ENCODE measurements at regions not wholly inside any gene's neighbourhood (a gene's known extent, or its start where the extent isn't known, plus 50 kb on each side); places are given as distances from the start of the nearest gene placed in this dataset.

- H4K20me1 ChIP-seq (replicated peaks; ENCODE audit: control insufficient read depth, insufficient read depth, low read length) = no peaks in the 10 kb centered on the region
- no peak overlapping the region for H3K27ac ChIP-seq (ENCODE audit: extremely low read depth, low read depth, low read length)
- no peak overlapping the region for H3K4me3 ChIP-seq
- no peak for DNase-seq (ENCODE audit: extremely low read depth in 1 of 4, low spot score in 3 of 4)
- no peaks in the 10 kb centered on the region for H3K4me1 ChIP-seq (replicated peaks in 1 of 2; ENCODE audit: control insufficient read depth in 2 of 2, insufficient read depth in 2 of 2, low read length in 2 of 2)
- no peaks in the 10 kb centered on the region for H3K79me2 ChIP-seq (ENCODE audit: control insufficient read depth, insufficient read depth, low read length)
- no peaks in the 10 kb centered on the region for H3K27me3 ChIP-seq (ENCODE audit: control insufficient read depth in 2 of 2, insufficient read depth in 2 of 2, low read length in 2 of 2)
- no peak overlapping the region for H3K9ac ChIP-seq (ENCODE audit: insufficient read depth in 1 of 2, low read depth in 2 of 2, low read length in 2 of 2)
- no peak for ATAC-seq
- no peak for FAIRE-seq
- in situ Hi-C loops (cut with MboI) (no loop called here), intact Hi-C loops (cut with micrococcal nuclease) (no loop called here)
- ChIA-PET CTCF (ENCODE audit: low intra/inter-chr PET ratio) (no interaction called here), POLR2A (no interaction called here)
- H3K36me3 ChIP-seq (ENCODE audit: control insufficient read depth, insufficient read depth, low read length) = no peaks in the 10 kb centered on the region
- H3K9me3 ChIP-seq (replicated peaks; ENCODE audit: control insufficient read depth, insufficient read depth, low read depth, low read length) = no peaks in the 10 kb centered on the region
- no TSS peak for BruUV-seq (replicated peaks)
- H3K9me1 ChIP-seq (ENCODE audit: control insufficient read depth, insufficient read depth, low read length) = no peaks in the 10 kb centered on the region
- H3K4me2 ChIP-seq (ENCODE audit: insufficient read depth, low read length) = no peak overlapping the region
- no peak overlapping the region for H2AFZ ChIP-seq (ENCODE audit: low read depth, low read length)
- TF ChIP-seq RCOR1 (IDR thresholded peaks at IDR 0.05; ENCODE audit: borderline replicate concordance in 1 of 2, low read depth in 2 of 2, low read length in 2 of 2) (no peak), CHD4 (IDR thresholded peaks at IDR 0.05; ENCODE audit: insufficient read depth, insufficient replicate concordance, low read depth, low read length, poor library complexity, severe bottlenecking) (no peak), NCOA6 (IDR thresholded peaks at IDR 0.05) (no peak), BHLHE40 (IDR thresholded peaks at IDR 0.05; ENCODE audit: low read length) (no peak), C11orf30 (IDR thresholded peaks at IDR 0.05; ENCODE audit: low read depth) (no peak), ZBTB1 (CRISPR knock-in tag; IDR thresholded peaks at IDR 0.05; ENCODE audit: borderline replicate concordance, low read depth) (no peak), TAF9B (IDR thresholded peaks at IDR 0.05; ENCODE audit: partially characterized antibody) (no peak), RNF219 (CRISPR knock-in tag; IDR thresholded peaks at IDR 0.05) (no peak), ZNF316 (IDR thresholded peaks at IDR 0.05) (no peak), ZNF174 (CRISPR knock-in tag; IDR thresholded peaks at IDR 0.05) (no peak), ASH1L (IDR thresholded peaks at IDR 0.05; ENCODE audit: borderline replicate concordance, low read depth, partially characterized antibody) (no peak), ZSCAN29 (IDR thresholded peaks at IDR 0.05) (no peak), TCF3 (CRISPR knock-in tag; IDR thresholded peaks at IDR 0.05) (no peak), TCF7L2 (IDR thresholded peaks at IDR 0.05; ENCODE audit: low read depth, low read length) (no peak)
- TF ChIP-seq, protein P1, sequence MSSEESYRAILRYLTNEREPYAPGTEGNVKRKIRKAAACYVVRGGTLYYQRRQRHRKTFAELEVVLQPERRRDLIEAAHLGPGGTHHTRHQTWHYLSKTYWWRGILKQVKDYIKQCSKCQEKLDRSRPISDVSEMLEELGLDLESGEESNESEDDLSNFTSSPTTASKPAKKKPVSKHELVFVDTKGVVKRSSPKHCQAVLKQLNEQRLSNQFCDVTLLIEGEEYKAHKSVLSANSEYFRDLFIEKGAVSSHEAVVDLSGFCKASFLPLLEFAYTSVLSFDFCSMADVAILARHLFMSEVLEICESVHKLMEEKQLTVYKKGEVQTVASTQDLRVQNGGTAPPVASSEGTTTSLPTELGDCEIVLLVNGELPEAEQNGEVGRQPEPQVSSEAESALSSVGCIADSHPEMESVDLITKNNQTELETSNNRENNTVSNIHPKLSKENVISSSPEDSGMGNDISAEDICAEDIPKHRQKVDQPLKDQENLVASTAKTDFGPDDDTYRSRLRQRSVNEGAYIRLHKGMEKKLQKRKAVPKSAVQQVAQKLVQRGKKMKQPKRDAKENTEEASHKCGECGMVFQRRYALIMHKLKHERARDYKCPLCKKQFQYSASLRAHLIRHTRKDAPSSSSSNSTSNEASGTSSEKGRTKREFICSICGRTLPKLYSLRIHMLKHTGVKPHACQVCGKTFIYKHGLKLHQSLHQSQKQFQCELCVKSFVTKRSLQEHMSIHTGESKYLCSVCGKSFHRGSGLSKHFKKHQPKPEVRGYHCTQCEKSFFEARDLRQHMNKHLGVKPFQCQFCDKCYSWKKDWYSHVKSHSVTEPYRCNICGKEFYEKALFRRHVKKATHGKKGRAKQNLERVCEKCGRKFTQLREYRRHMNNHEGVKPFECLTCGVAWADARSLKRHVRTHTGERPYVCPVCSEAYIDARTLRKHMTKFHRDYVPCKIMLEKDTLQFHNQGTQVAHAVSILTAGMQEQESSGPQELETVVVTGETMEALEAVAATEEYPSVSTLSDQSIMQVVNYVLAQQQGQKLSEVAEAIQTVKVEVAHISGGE (CRISPR knock-in tag; IDR thresholded peaks at IDR 0.05) = no peak
- TF ChIP-seq, protein P2, sequence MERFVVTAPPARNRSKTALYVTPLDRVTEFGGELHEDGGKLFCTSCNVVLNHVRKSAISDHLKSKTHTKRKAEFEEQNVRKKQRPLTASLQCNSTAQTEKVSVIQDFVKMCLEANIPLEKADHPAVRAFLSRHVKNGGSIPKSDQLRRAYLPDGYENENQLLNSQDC (CRISPR knock-in tag; IDR thresholded peaks at IDR 0.05) = no peak
- TF ChIP-seq, protein P3, sequence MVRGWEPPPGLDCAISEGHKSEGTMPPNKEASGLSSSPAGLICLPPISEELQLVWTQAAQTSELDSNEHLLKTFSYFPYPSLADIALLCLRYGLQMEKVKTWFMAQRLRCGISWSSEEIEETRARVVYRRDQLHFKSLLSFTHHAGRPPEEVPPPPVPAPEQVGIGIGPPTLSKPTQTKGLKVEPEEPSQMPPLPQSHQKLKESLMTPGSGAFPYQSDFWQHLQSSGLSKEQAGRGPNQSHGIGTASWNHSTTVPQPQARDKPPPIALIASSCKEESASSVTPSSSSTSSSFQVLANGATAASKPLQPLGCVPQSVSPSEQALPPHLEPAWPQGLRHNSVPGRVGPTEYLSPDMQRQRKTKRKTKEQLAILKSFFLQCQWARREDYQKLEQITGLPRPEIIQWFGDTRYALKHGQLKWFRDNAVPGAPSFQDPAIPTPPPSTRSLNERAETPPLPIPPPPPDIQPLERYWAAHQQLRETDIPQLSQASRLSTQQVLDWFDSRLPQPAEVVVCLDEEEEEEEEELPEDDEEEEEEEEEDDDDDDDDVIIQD (CRISPR knock-in tag; IDR thresholded peaks at IDR 0.05) = no peak
Observed at GRCh38 chr1:78277253-78277652, 213.5 kb upstream of the PTGFR start.

Measured in K562 (cell line).